HG02588 (cell line): ENCODE measurements at regions not wholly inside any gene's neighbourhood (a gene's known extent, or its start where the extent isn't known, plus 50 kb on each side); places are given as distances from the start of the nearest gene placed in this dataset.
"Not testable (repeated sequence)": the region's sequence is repeated elsewhere in the genome, so short reads cannot be mapped to it uniquely, and the experiment has no call there.

Source experiments
- ATAC-seq: cut with Tn5 transposase; IDR thresholded peaks from one replicate; pipeline ENCODE4 v1.9.1; 2021; ENCODE audit warnings: mild to moderate bottlenecking, moderate library complexity; ENCODE audit not compliant: unreplicated experiment

DNA sequence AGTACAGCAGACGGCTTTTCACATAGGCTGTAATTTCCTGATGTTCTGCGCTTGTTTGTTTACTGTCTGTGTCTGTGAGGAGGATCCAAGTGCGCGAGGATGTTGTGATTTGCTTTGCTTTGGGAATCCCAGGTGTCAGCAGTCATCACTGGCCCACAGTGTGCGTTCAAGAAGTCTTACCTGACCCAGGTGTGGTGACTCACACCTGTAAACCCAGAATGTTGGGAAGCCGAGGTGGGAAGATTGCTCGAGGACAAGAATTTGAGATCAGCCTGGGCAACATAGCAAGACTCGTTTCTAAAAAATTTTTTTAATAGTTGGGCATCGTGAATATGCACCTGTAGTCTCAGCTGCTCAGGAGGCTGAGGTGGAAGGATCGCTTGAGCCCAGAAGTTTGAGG, 110.7 kb downstream of the CRLF3 start:
- not testable (repeated sequence) for ATAC-seq

GRCh38 chr17:30712859-30713258, 111.6 kb downstream of the CRLF3 start:
- not testable (repeated sequence) for ATAC-seq

- ATAC-seq: not testable (repeated sequence)
Observed at GRCh38 chr17:30711626-30712507, 112.6 kb downstream of the CRLF3 start.

GRCh38 chr17:30711176-30711575, 113.3 kb downstream of the CRLF3 start:
- ATAC-seq: not testable (repeated sequence)

GRCh38 chr17:30710276-30711088, 114.0 kb downstream of the CRLF3 start:
- ATAC-seq: not testable (repeated sequence)

DNA sequence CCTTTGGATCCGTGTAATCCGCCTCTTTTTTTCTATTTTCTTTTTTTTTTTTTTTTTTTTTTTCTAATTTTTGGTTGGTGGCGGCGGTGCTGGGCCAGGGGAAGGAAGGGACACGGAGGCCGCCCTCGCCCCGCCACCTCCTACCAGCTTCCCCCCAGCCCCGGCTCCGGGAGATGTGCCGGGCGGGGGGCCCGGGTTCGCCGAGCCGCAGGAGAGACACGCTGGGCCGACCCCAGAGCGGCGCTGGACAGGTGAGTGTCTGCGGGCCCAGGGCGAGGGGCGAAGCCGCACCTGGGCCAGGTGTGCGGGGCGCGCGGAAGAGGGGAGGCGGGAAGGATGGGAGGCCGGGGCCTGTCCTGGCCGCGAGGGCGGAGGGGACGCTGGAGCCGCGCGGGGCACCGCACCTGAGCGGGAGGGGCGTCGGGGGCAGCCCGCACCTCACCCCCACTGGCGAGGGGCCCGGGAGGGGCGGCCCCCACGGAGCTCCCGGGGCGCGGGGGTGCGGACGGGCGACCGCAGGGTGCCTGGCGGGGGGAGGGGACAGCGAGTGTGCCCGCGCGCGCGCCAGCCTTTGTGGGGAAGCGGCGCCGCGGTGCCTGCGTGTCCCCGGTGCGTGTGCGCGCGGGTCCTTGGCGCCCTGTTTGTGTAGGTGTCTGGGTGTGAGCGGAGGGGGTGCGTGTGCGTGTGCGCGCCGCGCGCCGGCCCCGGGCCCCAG, 114.8 kb downstream of the CRLF3 start:
- ATAC-seq: not testable (repeated sequence)

DNA sequence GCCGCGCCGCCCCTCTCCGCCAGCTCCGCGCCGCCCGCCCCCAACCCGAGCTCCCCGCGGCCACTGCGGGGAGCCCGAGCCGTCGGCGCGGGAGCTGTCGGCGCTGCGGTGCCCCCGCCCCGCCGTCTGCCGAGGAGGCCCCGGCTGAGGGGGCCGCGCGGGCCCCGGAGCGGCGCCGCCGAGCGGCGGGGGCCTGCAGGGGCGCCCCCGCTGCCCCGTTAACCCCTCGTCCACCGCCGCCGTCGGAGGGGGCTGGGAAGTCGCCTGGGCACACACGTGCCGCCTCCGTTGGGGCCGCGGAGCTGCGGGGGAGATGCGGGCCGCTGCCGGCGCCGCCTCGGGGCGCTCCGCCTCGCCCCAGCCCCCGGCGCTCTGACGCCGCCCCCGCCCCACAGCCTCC, 115.4 kb downstream of the CRLF3 start:
- not testable (repeated sequence) for ATAC-seq

DNA sequence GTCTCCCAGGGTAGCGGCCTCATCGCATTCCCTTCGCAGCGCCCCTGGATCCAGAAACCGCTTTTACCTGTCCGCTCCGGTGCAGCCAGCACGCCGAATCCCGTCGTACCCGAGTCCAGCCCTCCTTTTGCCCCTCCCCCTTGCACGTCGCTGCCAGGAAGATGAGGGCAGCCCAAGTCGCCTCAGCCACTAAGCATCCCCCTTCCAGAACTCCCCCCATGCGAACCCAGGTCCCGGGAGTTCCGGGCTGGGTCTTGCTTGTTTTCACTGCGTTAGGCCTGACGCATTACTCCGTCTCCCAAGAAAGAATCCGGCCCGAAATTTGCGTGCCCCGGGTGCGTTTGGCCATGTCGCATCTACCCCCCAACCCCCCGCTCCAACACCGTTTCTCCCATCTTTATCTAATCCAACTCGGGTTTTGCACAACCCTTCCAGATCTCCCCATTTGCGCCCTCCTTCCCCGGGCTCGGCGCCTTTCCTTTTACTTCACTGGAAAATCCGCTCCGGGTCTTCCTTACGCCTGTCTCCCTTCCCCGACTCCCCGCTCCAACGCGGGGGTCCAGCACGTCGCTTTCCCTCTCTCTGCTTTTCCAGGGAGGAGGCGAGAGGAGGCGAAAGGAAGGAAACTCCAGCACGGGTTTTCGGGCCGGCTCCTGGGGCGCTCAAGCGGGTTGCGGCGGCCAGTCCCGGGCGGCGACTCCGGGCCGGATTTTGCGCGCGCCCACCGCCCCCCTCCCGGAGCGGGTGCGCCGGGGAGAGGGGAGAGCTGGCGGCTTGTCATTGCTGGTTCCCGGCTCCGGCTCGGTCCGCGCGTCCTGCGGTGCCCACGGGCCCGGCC, 116.0 kb downstream of the CRLF3 start:
- not testable (repeated sequence) for ATAC-seq

DNA sequence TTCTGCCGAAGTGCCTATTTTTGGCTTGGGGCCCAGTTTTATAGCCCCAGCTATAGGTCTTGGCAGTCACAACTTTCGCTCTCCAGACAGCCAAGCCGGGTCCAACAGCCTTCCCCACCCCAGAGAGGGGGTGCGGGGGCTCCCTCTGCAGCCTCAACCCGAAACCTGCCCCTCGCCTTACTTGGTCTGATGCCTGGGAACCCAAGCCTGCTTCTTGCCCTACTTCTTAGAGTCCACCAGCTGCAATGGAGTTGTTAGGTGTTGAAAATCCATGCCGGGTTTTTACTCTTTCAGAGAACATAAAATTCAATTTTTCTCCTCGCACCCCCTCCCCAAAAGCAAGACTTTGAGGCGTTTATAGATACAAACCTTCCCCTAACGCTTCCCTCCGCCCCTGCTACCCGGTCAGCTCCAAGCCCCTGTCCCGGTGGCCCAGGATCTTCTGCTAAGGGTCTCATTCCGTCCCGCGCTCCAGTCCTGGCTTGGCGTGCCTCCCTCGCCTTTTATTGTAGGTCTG, 116.7 kb downstream of the CRLF3 start:
- not testable (repeated sequence) for ATAC-seq

- not testable (repeated sequence) for ATAC-seq
Observed at GRCh38 chr17:30706461-30707335, 117.8 kb downstream of the CRLF3 start.

GRCh38 chr17:30706004-30706403, 118.5 kb downstream of the CRLF3 start:
- not testable (repeated sequence) for ATAC-seq

DNA sequence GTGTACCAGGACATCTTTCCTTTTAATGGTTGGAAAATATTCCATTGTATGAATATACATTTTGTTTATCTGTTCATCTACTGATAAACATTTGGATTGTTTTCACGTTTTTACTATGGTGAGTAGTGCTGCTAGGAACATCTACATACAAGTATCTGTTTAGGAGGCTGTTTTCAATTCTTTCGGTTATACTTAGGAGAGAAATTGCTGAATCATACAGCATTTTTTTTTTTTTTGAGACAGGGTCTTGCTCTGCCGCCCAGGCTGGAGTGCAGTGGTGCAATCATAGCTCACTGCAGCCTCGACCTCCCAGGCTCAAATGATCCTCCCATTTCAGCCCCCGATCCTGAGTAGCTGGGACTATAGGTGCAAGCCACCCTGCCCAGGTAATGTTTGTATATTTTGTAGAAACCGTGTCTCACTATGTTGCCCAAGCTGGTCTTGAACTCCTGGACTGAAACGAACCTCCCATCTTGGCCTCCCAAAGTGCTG, 122.9 kb downstream of the CRLF3 start:
- no peak for ATAC-seq

- ATAC-seq: not testable (repeated sequence)
Observed at GRCh38 chr17:30700833-30701232, 123.7 kb downstream of the CRLF3 start.

- not testable (repeated sequence) for ATAC-seq
Observed at GRCh38 chr17:30697619-30698460, 126.7 kb downstream of the CRLF3 start.

DNA sequence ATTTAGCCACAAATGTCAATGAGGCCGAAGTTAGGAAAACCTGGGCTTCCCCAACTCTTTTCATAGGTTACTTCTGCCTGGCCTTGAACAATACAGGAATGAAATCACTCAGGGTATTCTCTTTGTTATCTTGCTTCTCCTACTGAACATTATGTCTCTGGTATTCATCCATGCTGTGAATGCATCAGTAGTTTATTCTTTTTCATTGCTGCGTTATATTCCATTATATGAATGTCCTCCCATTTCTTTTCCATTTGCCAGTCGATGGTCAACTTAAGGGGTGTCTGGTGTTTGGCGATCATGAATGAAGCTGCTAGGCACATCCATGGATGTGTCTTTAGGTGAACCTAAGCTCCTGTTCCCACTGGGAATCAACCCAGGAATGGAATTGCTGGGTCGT, 128.3 kb downstream of the CRLF3 start:
- ATAC-seq: no peak

DNA sequence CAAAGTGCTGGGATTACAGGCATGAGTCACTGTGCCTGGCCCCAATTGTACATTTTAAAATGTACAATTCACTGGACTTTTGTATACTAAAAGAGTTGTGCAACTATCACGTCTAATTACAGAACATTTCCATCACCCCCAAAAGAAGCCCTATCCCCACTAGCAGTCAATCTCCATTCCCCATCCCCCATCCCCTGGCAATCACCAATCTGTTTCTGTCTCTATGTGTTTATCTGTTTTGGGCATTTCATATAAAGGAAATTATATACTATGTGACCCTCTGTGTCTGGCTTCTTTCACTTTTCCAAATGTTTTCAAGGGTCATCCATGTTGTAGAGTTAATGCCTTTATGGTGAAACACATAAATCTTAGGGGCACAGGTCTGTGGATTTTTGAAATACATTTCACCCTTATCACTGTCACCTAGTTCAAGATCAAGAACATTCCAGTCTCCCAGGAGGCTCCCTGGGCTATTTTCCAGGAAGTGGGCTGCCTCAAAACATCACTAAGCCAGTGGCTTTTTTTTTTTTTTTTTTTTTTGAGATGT, 129.2 kb downstream of the CRLF3 start:
- ATAC-seq: not testable (repeated sequence)

GRCh38 chr17:30693772-30694171, 130.7 kb downstream of the CRLF3 start:
- ATAC-seq: not testable (repeated sequence)
